ENCODE measurements at regions not wholly inside any gene's neighbourhood (a gene's known extent, or its start where the extent isn't known, plus 50 kb on each side); places are given as distances from the start of the nearest gene placed in this dataset.

DNA sequence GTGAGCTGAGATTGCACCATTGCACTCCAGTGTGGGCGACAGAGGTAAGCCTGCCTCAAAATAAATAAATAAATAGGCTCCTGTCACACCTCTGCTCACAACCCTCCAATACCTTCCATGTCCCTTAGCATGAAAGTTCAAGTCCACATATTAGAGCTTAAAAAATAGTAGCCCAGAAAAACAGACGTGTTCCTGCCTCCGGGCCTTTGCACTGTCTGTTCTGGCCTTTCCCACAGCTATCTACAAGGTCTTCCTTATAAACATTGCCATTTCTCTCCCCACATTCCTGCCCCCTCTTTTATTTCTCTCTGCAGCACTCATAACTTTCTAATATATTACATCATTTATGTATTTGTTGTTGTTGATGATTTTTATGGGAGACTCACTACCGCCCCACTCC lies 85.6 kb upstream of the CASZ1 start:
- TF ChIP-seq ZNF274 (IDR thresholded peaks at IDR 0.05; ENCODE audit: low read depth, low read length) (no peak), YY1 (IDR thresholded peaks at IDR 0.05; ENCODE audit: insufficient read depth, insufficient read length) (no peak), SUZ12 (IDR thresholded peaks at IDR 0.05; ENCODE audit: extremely low read depth, insufficient read depth, insufficient read length) (no peak)

Measured in NT2/D1 (cell line).